VCaP (cell line): ENCODE measurements at regions not wholly inside any gene's neighbourhood (a gene's known extent, or its start where the extent isn't known, plus 50 kb on each side); places are given as distances from the start of the nearest gene placed in this dataset.

Experiments
- H3K27ac ChIP-seq: fragments of 450-650 bp; 2 replicates; pipeline ENCODE4 v1.5.1; 2017
- CTCF ChIP-seq: fragments of 450-650 bp; conservative IDR thresholded peaks from 2 replicates; pipeline ENCODE4 v1.5.1; 2017; ENCODE audit warnings: mild to moderate bottlenecking, moderate library complexity

- TF ChIP-seq CTCF, result no peak
- no peak overlapping the region for H3K27ac ChIP-seq
These were observed 396.8 kb upstream of the NMUR2 start for GRCh38 chr5:152801886-152802285.

- no peak for TF ChIP-seq CTCF
- no peak overlapping the region for H3K27ac ChIP-seq
These were observed 399.1 kb upstream of the NMUR2 start for GRCh38 chr5:152804179-152804578.

GRCh38 chr5:152811988-152812387 is 406.9 kb upstream of the NMUR2 start:
- no peak for TF ChIP-seq CTCF
- no peak overlapping the region for H3K27ac ChIP-seq

- no peak for TF ChIP-seq CTCF
- no peak overlapping the region for H3K27ac ChIP-seq
These were observed 408.4 kb upstream of the NMUR2 start for GRCh38 chr5:152813526-152813925.

GRCh38 chr5:152819891-152820290 is 414.8 kb upstream of the NMUR2 start:
- H3K27ac ChIP-seq, result no peak overlapping the region
- no peak for TF ChIP-seq CTCF

- no peak for TF ChIP-seq CTCF
- no peak overlapping the region for H3K27ac ChIP-seq
These were observed 419.2 kb upstream of the NMUR2 start for GRCh38 chr5:152824316-152824715.

GRCh38 chr5:152838241-152838786 is 433.2 kb upstream of the NMUR2 start:
- no peak for TF ChIP-seq CTCF

More at GRCh38 chr5:152838241-152838786, 433.2 kb upstream of the NMUR2 start:
- H3K27ac ChIP-seq, result no peak overlapping the region
